ENCODE measurements at regions not wholly inside any gene's neighbourhood (a gene's known extent, or its start where the extent isn't known, plus 50 kb on each side); places are given as distances from the start of the nearest gene placed in this dataset.

GRCh38 chr4:126784966-126785580, 847.7 kb upstream of the INTU start:
- DNase-seq: no peak

- no peak for DNase-seq
Measured at GRCh38 chr4:126790633-126791032, 842.1 kb upstream of the INTU start.

DNA sequence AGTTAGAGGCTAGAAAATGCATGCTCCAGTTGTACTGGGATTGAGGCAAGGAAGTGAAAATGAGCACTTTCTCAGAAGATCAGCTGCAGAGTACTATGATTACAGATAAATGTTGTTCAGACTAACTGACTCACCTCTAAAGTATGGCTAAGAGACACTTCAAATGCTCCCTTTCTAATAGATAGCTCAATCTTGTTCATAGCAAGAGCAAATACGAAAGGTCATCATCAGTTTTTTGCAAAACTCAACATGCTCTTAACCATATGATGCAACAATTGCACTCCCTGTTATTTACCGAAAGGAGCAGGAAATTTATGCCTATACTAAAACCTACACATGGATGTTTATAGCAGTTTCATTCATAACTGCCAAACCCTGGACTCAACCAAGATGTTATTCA, 838.4 kb upstream of the INTU start:
- DNase-seq: no peak

GRCh38 chr4:126798214-126798613, 834.5 kb upstream of the INTU start:
- DNase-seq: no peak

DNA sequence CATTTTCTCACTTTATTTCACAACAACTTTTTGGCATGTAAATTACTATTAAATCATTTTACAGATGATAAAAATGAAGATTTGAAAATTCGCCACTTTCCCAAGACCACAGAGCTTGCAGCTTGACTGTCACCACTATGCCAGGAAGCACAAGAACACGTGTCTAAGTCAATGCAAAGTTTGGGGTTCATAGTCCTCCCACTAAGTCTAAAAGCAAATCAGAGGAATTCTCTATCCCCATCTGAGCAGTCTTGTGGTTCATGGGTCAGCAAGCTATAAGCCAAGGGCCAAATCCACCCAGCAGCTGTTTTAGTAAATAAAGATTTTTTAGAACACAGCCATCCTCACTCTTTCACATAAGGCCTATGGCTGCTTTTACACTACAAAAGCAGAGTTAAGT, 833.3 kb upstream of the INTU start:
- peak; percentile 41 for DNase-seq

- DNase-seq: no peak
Measured at GRCh38 chr4:126799971-126800574, 832.7 kb upstream of the INTU start.

GRCh38 chr4:126800575-126801141, 832.1 kb upstream of the INTU start:
- peak; percentile 75 for DNase-seq

DNA sequence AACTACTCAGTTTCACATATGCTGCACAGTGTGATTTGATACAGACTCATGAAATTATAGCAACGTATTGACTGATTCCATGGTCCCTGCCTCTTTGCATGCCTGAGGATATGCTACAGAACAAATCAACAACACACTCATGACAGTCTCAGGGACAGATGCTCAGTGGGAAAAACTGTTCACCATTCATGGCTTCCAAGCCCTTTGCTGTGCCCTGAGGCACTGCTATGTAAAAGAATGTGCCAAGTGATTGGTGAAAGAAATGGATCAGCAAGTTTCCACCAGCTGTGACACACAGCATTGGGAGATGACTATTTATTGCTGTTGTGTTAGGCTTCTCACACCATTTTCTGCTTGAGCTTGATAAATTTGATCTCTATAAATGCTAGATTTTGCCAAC, 825.6 kb upstream of the INTU start:
- peak; percentile 36 for DNase-seq

- DNase-seq: no peak
Measured at GRCh38 chr4:126812076-126812475, 820.7 kb upstream of the INTU start.

DNA sequence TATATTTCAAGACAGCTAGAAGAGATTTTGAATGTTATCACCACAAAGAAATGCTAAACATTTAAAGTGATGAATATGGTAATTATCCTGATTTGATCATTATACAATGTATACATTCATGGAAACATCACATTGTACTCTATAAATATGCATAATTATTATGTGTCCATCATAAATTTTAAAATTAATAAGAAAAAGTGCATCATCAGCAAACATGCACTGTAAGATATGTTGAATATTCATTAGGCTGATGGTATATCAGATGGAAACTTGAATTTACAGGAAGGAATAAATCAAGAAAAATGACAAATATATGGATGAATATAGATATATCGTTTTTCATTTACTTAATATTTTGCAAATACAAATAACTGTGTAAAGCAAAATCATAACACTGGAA, 812.1 kb upstream of the INTU start:
- no peak for DNase-seq

- DNase-seq: no peak
Measured at GRCh38 chr4:126821152-126821551, 811.6 kb upstream of the INTU start.

DNA sequence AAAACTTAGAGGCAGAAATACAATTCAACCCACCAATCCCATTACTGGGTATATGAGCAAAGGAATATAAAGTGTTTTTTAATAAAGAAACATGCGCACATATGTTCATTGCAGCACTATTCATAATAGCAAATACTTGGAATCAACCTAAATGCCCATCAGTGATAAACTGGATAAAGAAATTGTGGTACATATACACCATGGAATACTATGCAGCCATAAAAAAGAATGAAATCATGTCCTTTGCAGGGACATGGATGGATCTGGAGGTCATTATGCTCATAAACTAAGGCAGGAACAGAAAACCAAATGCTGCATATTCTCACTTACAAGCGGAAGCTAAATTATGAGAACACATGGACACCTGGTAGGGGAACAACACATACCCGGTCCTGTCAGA, 807.7 kb upstream of the INTU start:
- no peak for DNase-seq

DNA sequence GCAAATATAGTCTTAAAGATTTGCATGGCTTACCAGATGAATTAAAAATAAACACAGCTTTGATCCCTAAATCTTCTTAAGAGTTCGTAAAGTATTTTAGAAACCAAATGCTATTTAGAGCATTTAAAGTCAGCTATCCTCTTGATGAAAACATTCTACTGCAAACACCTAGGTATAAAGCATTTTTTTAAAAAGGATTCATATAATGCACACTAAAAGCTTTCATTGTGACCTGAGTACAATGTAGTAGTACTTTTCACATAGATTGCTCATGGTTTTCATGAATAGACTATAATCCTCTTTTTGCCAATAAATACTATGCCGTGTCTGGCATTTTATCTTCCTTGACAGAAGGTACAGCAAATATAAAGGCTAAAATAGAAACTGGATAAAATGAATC, 805.1 kb upstream of the INTU start:
- DNase-seq: peak; percentile 58

DNA sequence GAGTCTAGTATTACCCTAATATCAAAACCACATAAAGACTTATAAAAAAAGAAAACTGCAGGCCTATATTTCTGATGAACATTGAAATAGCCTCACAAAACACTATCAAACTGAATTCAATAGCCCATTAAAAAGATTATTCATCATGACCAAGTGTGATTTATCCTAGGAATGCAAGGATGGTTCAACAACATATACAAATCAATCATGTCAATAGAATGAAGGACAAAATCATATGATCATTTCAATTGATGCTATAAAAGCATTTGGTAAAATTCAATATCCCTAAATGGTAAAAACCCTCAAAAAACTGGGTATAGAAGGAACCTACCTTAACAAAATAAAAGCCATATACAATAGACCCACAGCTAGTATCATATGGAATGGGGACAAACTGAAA, 797.9 kb upstream of the INTU start:
- no peak for DNase-seq

- DNase-seq: peak; percentile 39
Measured at GRCh38 chr4:126838941-126839679, 793.6 kb upstream of the INTU start.

DNA sequence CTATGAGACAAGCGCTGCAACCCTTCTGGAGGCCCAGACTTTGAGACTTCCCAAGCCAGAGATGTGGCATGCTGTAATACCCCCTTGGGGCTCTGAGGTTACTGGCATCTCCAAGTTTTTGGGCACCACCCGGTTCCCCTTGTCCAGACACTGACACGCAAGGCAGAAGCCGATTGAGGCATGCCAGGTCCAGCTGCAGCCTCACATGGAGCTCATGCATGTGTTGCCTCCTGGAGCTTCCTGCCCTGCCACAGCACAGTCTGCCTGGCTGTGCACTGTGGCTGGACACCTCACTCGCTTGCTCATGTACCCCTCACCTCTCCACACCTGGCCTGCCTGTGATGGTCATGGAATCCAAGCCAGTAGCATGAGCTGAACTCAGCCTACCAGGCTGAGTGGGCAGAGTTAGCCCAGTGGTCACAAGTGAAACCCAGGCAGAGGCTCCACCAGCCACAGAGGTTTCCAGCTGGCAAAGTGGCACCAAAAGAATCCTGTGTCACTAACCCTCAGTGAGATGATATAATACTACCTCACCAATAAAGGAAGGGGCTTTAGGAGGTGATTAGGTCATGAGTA, 789.2 kb upstream of the INTU start:
- no peak for DNase-seq

GRCh38 chr4:126850286-126850685, 782.5 kb upstream of the INTU start:
- no peak for DNase-seq

GRCh38 chr4:126851391-126851790, 781.4 kb upstream of the INTU start:
- DNase-seq: peak; percentile 43

- no peak for DNase-seq
Measured at GRCh38 chr4:126853715-126854114, 779.0 kb upstream of the INTU start.

DNA sequence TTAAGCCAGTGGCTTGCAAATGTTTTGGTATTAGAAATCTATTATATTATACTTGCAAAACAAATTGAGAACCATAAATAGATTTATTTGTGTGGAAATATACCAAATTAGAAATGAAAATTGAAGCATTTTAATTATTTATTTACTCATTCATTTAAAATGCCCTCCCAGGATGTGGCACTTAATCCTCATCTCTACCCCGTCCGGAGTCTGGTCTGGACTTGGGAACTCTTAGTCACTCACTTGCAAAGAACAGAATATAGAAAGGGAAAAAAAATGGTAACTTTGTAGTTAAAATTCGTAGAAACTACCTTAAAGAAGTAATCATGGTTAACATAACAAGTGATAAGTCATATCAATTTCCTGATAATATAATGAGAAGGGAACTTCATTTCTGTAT, 775.9 kb upstream of the INTU start:
- DNase-seq: no peak

- no peak for DNase-seq
Measured at GRCh38 chr4:126859314-126859713, 773.4 kb upstream of the INTU start.

GRCh38 chr4:126859872-126860271, 772.9 kb upstream of the INTU start:
- DNase-seq: no peak

DNA sequence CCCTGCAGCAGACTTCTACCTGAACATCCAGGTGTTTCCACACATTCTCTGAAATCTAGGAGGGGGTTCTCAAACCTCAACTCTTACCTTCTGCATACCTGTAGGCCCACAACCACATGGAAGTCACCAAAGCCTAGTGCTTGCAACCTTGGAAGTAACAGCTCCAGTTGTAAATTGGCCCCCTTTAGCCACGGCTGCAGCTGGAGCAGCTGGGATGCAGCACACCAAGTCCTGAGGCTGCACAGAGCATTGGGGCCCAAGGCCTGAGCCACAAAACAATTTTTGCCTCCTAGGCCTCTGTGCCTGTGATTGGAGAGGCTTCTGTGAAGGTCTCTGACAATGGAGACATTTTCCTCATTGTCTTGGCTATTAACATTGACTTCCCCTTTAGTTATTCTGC, 772.4 kb upstream of the INTU start:
- no peak for DNase-seq
